HUES64 (cell line): ENCODE measurements at regions not wholly inside any gene's neighbourhood (a gene's known extent, or its start where the extent isn't known, plus 50 kb on each side); places are given as distances from the start of the nearest gene placed in this dataset.
A peak's percentile ranks its signal among the peaks of the same experiment; 100 is the strongest.
"Not testable (repeated sequence)": the region's sequence is repeated elsewhere in the genome, so short reads cannot be mapped to it uniquely, and the experiment has no call there.

ENCODE experiments used
- H3K27ac ChIP-seq: 2 replicates; pipeline ENCODE4 v1.7.0; 2013; ENCODE audit warnings: low read depth, low read length, inconsistent platforms
- H3K27me3 ChIP-seq: 2 replicates; pipeline ENCODE4 v1.6.1; 2013; ENCODE audit warnings: mild to moderate bottlenecking, low read length; ENCODE audit not compliant: insufficient read depth
- H3K36me3 ChIP-seq: 2 replicates; pipeline ENCODE4 v1.6.1; 2013; ENCODE audit warnings: mild to moderate bottlenecking, low read length; ENCODE audit not compliant: insufficient read depth
- H3K4me1 ChIP-seq: 2 replicates; pipeline ENCODE4 v1.6.1; 2013; ENCODE audit warnings: mild to moderate bottlenecking, low read length, moderate library complexity; ENCODE audit not compliant: insufficient read depth
- H3K4me3 ChIP-seq: 2 replicates; pipeline ENCODE4 v1.5.1; 2013; ENCODE audit warnings: mild to moderate bottlenecking, low read length, moderate library complexity
- H3K9ac ChIP-seq: 2 replicates; pipeline ENCODE4 v1.6.1; 2013; ENCODE audit warnings: mild to moderate bottlenecking, low read depth, low read length
- H3K9me3 ChIP-seq: 2 replicates; pipeline ENCODE4 v1.6.1; 2013; ENCODE audit warnings: low read depth, low read length; ENCODE audit not compliant: insufficient read depth
- WGBS: fragments of 150-250, 120-280 bp; methylation state at CpG from one replicate; pipeline ENCODE4 v1.1.7; 2013; ENCODE audit warnings: missing lambda C conversion rate; 5-methylcytosine and 5-hydroxymethylcytosine counted together

GRCh38 chr18:961644-962355 lies 57.1 kb downstream of the ADCYAP1 start:
- H3K27ac ChIP-seq = no peak overlapping the region

DNA sequence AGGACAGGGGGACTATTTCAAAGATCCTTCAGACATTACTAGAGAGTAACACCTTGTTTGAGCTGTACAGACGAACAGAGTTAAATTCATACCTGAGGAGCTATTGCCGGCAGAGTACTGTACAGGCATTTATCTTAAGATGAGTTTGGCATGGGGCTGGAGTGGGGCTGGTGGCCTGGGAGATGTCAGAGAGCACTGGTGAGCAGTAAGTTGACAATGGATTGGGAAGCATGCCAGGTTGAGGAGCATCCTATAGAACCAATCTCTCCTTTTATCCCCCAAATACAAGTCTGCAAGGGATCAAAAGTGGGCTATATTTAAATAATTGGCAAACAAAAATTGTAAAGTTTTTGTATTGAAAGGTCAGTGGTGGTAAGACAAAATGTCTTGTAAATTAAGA lies 58.6 kb downstream of the ADCYAP1 start:
- no peaks in the 10 kb centered on the region for H3K9me3 ChIP-seq
- no peak overlapping the region for H3K4me3 ChIP-seq
- no peak overlapping the region for H3K9ac ChIP-seq
- WGBS = 93% methylated on average over 2 of the region's 2 CpGs
- H3K27me3 ChIP-seq = no peaks in the 10 kb centered on the region
- 0 out of 2 replicates have a peak, but pooled peaks cover 3% of the 10 kb centered on the region for H3K4me1 ChIP-seq
- no peak overlapping the region for H3K27ac ChIP-seq
- H3K36me3 ChIP-seq = no peaks in the 10 kb centered on the region

More at GRCh38 chr18:961644-962355, 57.1 kb downstream of the ADCYAP1 start:
- Histone ChIP-seq H3K4me1 (0 out of 2 replicates have a peak, but pooled peaks cover 3% of the 10 kb centered on the region), H3K9ac (peak overlapping the region; percentile 64), H3K9me3 (no peaks in the 10 kb centered on the region), H3K4me3 (peak overlapping the region; percentile 53), H3K36me3 (no peaks in the 10 kb centered on the region), H3K27me3 (no peaks in the 10 kb centered on the region)
- WGBS = 21% methylated on average over 18 of the region's 19 CpGs

- Histone ChIP-seq H3K36me3 (no peaks in the 10 kb centered on the region), H3K9ac (no peak overlapping the region), H3K4me1 (0 out of 2 replicates have a peak, but pooled peaks cover 3% of the 10 kb centered on the region), H3K27me3 (no peaks in the 10 kb centered on the region), H3K27ac (no peak overlapping the region), H3K4me3 (no peak overlapping the region), H3K9me3 (no peaks in the 10 kb centered on the region)
- WGBS = 94% methylated on average over 11 of the region's 11 CpGs
Observed at GRCh38 chr18:965921-966758, 61.5 kb downstream of the ADCYAP1 start.

DNA sequence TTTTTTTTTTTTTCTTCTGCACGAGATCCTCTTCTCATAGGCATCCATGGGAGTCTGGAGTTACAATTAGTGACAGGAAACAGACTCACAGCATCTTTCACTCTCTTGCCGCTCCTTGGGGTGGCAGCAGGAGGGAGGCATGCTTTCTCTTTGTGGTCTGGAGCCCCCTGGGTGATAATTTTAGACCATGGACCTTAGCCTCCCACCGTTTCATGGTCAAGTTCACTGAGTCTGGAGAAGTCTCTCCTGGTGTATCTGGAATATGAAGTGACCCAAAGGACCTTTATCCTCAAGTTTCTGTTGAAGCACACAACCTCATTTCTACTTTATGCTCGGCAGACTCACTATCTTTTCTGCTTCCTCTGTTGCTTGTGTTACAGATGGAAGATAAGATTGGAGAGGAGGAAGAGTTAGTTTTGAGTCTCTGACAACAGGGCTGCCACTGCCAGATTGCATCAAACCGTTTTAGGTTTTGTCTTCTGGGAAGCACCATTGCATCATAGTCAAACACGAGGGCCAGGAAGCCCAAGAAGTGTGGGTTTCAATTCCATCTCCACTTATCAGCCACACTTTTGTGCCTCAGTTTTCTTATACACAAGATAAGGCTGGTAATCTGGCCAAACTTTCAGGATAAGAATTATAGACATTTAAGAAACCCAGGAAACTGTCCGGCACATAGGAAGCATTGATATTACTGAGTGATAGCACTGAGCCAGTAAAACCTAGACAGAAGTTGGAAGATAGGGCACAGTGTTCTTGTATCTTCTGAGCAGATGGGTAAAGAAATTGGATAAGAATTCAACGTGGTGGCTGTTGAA lies 62.3 kb downstream of the ADCYAP1 start:
- H3K27ac ChIP-seq = no peak overlapping the region
- no peaks in the 10 kb centered on the region for H3K36me3 ChIP-seq
- H3K4me1 ChIP-seq = 0 out of 2 replicates have a peak, but pooled peaks cover 3% of the 10 kb centered on the region
- H3K4me3 ChIP-seq = no peak overlapping the region
- no peaks in the 10 kb centered on the region for H3K27me3 ChIP-seq
- H3K9me3 ChIP-seq = no peaks in the 10 kb centered on the region
- no peak overlapping the region for H3K9ac ChIP-seq
- 89% methylated on average over 8 of the region's 8 CpGs for WGBS

DNA sequence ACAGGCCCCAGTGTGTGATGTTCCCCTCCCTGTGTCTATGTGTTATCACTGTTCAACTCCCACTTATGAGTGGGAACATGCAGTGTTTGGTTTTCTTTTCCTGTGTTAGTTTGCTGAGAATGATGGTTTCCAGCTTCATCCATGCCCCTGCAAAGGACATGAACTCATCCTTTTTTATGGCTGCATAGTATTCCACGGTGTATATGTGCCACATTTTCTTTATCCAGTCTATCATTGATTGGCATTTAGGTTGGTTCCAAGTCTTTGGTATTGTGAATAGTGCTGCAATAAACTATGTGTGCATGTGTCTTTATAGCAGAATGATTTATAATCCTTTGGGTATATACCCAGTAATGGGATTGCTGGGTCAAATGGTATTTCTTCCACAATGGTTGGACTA lies 64.2 kb downstream of the ADCYAP1 start:
- H3K4me3 ChIP-seq, H3K4me1 ChIP-seq, H3K9ac ChIP-seq, H3K27me3 ChIP-seq, H3K27ac ChIP-seq, H3K9me3 ChIP-seq, H3K36me3 ChIP-seq: not testable (repeated sequence)
- 90% methylated on average over 1 of the region's 1 CpG for WGBS

DNA sequence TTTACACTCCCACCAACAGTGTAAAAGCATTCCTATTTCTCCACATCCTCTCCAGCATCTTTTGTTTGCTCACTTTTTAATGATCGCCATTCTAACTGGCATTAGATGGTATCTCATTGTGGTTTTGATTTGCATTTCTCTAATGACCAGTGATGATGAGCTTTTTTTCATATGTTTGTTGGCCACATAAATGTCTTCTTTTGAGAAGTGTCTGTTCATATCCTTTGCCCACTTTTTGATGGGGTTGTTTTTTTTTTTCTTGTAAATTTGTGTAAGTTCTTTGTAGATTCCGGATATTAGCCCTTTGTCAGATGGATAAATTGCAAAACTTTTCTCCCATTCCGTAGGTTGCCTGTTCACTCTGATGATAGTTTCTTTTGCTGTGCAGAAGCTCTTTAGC lies 64.6 kb downstream of the ADCYAP1 start:
- not testable (repeated sequence) for H3K27ac ChIP-seq, H3K4me1 ChIP-seq, H3K9me3 ChIP-seq, H3K36me3 ChIP-seq, H3K27me3 ChIP-seq, H3K4me3 ChIP-seq, H3K9ac ChIP-seq
- WGBS = 89% methylated on average over 1 of the region's 3 CpGs

DNA sequence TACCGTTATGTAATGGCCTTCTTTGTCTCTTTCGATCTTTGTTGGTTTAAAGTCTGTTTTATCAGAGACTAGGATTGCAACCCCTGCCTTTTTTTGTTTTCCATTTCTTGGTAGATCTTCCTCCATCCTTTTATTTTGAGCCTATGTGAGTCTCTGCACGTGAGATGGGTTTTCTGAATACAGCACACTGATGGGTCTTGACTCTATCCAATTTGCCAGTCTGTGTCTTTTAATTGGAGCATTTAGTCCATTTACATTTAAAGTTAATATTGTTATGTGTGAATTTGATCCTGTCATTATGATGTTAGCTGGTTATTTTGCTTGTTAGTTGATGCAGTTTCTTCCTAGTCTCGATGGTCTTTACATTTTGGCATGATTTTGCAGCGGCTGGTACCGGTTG lies 69.9 kb downstream of the ADCYAP1 start:
- H3K36me3 ChIP-seq, H3K4me3 ChIP-seq, H3K9me3 ChIP-seq, H3K9ac ChIP-seq, H3K4me1 ChIP-seq, H3K27me3 ChIP-seq, H3K27ac ChIP-seq: not testable (repeated sequence)
- WGBS = 85% methylated on average over 3 of the region's 6 CpGs

- 19% methylated on average over 21 of the region's 37 CpGs for WGBS
Observed at GRCh38 chr18:976393-977128, 71.9 kb downstream of the ADCYAP1 start.

DNA sequence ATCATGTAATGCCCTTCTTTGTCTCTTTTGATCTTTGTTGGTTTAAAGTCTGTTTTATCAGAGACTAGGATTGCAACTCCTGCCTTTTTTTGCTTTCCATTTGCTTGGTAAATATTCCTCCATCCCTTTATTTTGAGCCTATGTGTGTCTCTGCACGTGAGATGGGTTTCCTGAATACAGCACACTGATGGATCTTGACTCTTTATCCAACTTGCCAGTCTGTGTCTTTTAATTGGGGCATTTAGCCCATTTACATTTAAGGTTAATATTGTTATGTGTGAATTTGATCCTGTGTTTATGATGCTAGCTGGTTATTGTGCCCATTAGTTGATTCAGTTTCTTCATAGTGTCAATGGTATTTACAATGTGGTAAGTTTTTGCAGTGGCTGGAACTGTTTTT lies 72.7 kb downstream of the ADCYAP1 start:
- not testable (repeated sequence) for H3K27me3 ChIP-seq, H3K9me3 ChIP-seq, H3K4me1 ChIP-seq, H3K36me3 ChIP-seq, H3K9ac ChIP-seq, H3K27ac ChIP-seq
- peak overlapping the region; percentile 58; the same call in 1 of the 2 replicates for H3K4me3 ChIP-seq
- WGBS = no CpG with 5 or more reads among the region's 1 CpG

More at GRCh38 chr18:976393-977128, 71.9 kb downstream of the ADCYAP1 start:
- H3K9ac ChIP-seq = peak overlapping the region; percentile 69
- H3K4me1 ChIP-seq, H3K27ac ChIP-seq, H3K9me3 ChIP-seq, H3K27me3 ChIP-seq, H3K36me3 ChIP-seq: not testable (repeated sequence)
- H3K4me3 ChIP-seq = peak overlapping the region; percentile 58

DNA sequence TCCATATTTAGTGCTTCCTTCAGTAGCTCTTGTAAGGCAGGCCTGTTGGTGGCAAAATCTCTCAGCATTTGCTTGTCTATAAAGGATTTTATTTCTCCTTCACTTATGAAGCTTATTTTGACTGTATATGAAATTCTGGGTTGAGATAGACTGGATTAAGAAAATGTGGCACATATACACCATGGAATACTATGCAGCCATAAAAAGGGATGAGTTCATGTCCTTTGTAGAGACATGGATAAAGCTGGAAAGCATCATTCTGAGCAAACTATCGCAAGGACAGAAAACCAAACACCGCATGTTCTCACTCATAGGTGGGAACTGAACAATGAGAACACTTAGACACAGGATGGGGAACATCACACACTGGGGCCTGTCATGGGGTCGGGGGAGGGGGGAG lies 73.1 kb downstream of the ADCYAP1 start:
- not testable (repeated sequence) for H3K27ac ChIP-seq, H3K4me3 ChIP-seq, H3K9me3 ChIP-seq, H3K36me3 ChIP-seq, H3K27me3 ChIP-seq, H3K9ac ChIP-seq, H3K4me1 ChIP-seq
- WGBS = 100% methylated on average over 2 of the region's 3 CpGs
